Fibroblast of the aortic adventitia (primary cell): ENCODE measurements at regions not wholly inside any gene's neighbourhood (a gene's known extent, or its start where the extent isn't known, plus 50 kb on each side); places are given as distances from the start of the nearest gene placed in this dataset.

ENCODE experiments used
- DNase-seq: peaks from one replicate; pipeline ENCODE4 v3.0.0-alpha.2; 2010; ENCODE audit warnings: low read depth
- H3K4me3 ChIP-seq: 2 replicates; pipeline ENCODE4 v1.5.1; 2011; ENCODE audit warnings: low read depth, mild to moderate bottlenecking, control low read depth, low read length, moderate library complexity
- CTCF ChIP-seq: IDR thresholded peaks from 2 replicates; pipeline ENCODE4 v1.5.1; 2011; ENCODE audit warnings: mild to moderate bottlenecking, low read length, control low read depth, inconsistent platforms; ENCODE audit not compliant: insufficient read depth

- no peak for TF ChIP-seq CTCF
- peak; percentile 6 for DNase-seq
- no peak overlapping the region for H3K4me3 ChIP-seq
Observed at GRCh38 chr12:59040043-59040442, 119.7 kb upstream of the LRIG3 start.

GRCh38 chr12:59039005-59039404 is 118.7 kb upstream of the LRIG3 start:
- no peak for DNase-seq
- no peak overlapping the region for H3K4me3 ChIP-seq
- no peak for TF ChIP-seq CTCF

- no peak for TF ChIP-seq CTCF
- no peak overlapping the region for H3K4me3 ChIP-seq
- DNase-seq = peak; percentile 20
Observed at GRCh38 chr12:59036973-59037762, 116.9 kb upstream of the LRIG3 start.

GRCh38 chr12:59036347-59036746 is 116.0 kb upstream of the LRIG3 start:
- H3K4me3 ChIP-seq = no peak overlapping the region
- no peak for TF ChIP-seq CTCF
- DNase-seq = peak; percentile 7

- H3K4me3 ChIP-seq = no peak overlapping the region
- no peak for TF ChIP-seq CTCF
- DNase-seq = no peak
Observed at GRCh38 chr12:59031313-59031712, 111.0 kb upstream of the LRIG3 start.

- TF ChIP-seq CTCF = no peak
- no peak for DNase-seq
- H3K4me3 ChIP-seq = no peak overlapping the region
Observed at GRCh38 chr12:59030415-59030814, 110.1 kb upstream of the LRIG3 start.

GRCh38 chr12:59027199-59027598 is 106.9 kb upstream of the LRIG3 start:
- DNase-seq = no peak
- no peak for TF ChIP-seq CTCF
- H3K4me3 ChIP-seq = no peak overlapping the region
